Erythroblast (primary cell): ENCODE measurements at regions not wholly inside any gene's neighbourhood (a gene's known extent, or its start where the extent isn't known, plus 50 kb on each side); places are given as distances from the start of the nearest gene placed in this dataset.
"Not testable (repeated sequence)": the region's sequence is repeated elsewhere in the genome, so short reads cannot be mapped to it uniquely, and the experiment has no call there.

Source experiments
- DNase-seq, 2 experiments: peaks; one replicate each; lab custom pipeline; 2025; lab: John Stamatoyannopoulos, UW
- GATA1 ChIP-seq: IDR thresholded peaks from 2 replicates; pipeline ENCODE4 v1.6.1; 2011; ENCODE audit warnings: low read depth, mild to moderate bottlenecking, control low read depth, low read length, moderate library complexity
- POLR2A ChIP-seq: IDR thresholded peaks from 2 replicates; pipeline ENCODE4 v1.6.1; 2011; ENCODE audit warnings: mild to moderate bottlenecking, low read length

DNA sequence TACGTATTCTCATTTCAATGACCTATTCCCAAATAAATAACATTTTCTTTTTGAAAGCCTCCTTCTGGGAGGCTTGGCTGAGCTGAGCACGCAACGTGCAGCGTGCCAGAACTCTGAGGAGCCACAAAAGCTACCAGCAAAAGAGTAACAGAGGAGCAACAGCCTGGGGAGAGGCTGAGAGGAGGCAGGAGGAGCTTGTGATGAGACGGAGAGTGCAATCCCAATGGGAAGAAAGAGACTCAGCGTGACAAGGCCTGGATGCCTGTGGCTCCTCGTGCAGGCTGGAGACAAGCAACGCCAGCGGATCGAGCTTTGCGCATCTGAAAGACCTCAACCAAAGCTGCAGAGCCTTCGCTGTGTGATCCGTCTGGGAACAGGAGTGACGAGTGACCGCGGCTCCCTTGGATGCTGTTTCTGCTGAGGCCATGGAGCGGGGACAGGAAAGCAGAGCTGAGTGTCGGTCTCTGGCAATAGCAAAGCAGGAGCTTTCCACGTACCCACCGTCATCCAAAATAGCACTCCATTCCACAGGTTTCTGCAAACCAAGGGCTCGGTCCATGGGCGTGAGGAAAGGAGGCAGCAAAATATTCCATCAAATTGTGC, 171.7 kb upstream of the PFKP start:
- no peak for DNase-seq
- TF ChIP-seq GATA1 (no peak), POLR2A (no peak)

DNA sequence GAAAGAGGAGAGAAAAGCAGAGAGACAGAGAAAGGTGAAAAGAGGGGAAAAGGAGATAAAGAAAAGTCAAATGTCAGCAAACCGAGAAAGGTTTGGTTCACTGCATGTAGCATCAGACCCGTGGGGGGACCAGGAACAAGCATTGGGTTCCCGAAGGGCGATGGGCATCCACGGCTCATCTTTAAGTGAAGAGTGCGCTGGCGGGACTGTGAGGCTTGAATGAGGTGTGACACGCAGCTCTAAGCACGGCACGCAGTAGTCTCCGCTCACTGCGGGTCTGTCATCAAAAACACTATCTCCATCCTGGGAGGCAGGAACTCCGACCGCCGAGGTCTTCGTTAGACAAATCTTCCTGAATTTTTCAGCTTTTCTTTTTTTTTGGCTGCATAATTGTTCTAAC, 173.4 kb upstream of the PFKP start:
- no peak for DNase-seq
- TF ChIP-seq GATA1 (no peak), POLR2A (no peak)

DNA sequence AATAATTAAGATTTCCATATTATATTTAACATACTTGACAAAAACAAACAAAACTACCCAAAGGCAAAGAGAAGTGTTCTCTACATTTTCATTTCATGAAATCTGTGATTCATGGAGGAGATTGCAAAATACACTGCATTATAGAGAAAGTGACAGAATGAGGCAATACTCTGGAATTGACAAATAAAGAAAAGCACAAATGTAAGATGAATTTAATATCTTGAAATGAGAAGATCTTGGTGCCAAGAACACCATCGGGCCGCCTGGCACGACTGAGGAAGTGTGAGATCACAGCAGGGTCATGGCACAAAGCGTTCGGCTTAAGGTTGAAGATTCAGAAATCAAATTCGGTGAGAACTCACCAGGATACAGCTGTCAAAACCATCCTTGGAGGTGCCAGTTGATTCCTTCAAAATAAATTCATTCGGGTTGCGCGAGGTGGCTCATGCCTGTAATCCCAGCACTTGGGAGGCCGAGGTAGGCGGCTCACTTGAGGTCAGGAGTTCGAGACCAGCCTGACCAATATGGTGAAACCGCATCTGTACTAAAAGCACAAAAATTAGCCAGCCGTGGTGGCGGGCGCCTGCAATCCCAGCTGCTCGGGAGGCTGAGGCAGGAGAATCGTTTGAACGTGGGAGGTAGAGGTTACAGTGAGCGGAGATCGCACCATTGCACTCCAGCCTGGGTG, 174.0 kb upstream of the PFKP start:
- DNase-seq: no peak
- no peak for TF ChIP-seq GATA1
- TF ChIP-seq POLR2A: no peak

DNA sequence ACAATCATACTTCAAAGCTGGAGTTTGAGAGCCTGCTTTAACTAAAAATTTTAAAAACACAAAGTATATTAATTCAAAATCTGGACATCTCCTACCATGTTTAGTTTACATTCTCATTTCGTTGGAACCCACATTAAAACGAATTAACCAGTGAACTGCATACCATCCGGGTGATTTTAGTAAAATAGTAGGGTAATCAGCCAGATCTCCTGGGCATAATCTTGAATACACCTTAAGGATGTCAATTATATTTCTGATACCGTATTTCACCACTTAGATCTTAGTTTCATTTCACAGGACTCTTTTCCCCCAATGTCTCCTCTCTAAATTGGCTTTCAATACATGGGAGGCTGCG, 175.6 kb upstream of the PFKP start:
- no peak for DNase-seq
- TF ChIP-seq GATA1 (no peak), POLR2A (no peak)

DNA sequence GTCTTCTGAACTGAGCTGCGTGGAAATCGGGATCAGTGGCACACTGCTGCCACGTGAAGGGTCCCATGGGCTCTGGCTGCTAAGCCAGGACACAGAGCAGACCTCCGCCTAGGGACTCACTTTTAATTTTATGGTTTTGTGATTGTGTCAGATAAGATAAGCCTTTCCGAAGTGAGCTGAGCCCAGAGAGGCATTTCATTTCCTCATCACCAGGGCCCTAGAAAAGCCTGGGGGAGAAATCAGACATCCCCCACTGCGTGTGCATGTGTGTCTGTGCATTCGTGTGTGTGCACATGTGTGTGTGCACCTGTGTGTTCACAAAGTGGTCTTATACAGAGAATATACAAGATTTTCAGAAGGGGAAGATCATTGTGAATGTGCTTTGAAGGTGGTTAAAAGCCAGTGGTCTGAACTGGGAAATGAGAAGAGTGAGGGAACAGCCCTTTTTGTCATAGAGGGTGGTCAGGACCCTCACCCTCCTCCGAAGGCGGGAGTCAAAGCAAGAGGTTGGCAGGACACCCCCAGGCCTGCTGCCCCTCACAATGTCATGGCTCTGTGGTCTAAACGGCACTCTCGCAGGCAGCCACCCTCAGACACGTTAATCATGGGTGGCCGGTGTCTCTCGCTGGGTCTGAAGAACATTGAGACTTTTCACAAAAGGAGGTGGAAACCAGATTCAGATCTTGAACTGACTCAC, 176.1 kb upstream of the PFKP start:
- TF ChIP-seq GATA1 (no peak), POLR2A (no peak)
- no peak for DNase-seq

DNA sequence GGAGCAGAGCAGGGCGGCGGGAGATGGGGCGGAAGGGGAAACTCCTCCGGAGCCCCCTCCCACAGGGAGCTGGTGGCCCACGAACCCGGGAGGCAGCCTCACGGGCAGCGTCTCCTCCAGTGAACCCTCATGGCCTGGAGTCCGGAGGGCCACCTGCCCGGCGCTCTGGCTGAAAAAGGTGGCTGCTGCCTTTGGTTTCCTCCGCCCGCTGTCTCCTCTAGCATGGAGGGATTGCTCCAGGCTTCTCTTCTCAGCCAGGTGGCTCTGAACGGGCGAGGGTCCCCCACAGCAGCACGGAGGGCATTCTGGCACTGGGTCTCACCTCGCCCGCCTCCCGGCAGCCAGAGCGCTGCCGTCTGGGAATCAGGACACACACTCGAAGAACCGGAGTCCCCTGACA, 177.3 kb upstream of the PFKP start:
- DNase-seq: no peak
- TF ChIP-seq POLR2A (no peak), GATA1 (no peak)

DNA sequence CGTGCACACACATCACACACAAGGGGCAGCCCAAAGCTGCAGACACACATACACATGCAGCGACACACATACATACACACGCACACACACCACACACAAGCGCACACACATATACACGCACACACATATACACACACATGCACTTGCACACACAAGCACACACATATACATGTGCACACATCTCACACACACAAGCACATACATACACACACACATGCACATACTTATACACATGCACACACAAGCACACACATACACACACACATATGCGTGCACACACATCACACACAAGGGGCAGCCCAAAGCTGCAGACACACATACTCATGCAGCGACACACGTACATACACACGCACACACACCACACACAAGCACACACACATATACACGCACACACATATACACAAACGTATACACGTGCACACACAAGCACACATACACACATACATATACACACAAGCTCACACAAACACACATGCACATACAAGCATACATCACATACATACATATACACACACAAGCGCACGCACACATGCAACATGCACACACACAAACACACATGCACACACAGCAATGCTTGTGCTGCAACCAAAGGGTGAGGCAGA, 178.8 kb upstream of the PFKP start:
- DNase-seq: no peak
- TF ChIP-seq POLR2A (no peak), GATA1 (no peak)

DNA sequence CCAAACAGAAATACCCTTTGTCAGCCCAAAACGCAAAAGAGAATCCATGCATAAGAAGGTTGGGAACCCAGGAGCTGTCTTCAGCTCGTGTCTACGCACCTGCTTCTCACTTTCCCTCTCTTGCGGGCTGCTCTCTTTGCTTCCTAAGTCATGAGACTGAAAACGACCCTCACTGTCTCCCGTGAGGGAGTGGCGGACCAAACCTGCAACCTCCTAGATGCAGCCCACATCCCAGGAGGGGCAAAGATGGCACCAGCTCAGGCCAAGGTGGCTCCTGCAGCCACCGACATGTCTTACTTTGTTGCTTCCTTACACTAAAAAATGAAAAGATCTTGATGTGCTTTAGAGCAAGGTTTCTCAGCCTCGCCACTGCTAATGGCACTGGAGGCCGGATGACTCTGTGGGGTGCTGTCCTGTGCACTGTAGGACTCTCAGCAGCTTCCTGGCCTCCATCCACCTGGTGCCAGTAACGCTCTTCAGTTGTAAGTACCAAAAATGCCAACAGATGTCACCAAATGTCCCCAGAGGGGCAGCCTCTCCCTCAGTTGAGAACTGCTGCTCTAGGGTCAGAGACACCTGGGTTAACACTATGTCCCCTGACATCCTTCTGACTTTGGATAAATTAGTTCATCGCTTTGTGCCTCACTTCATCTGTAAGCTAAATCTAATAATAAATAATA, 179.8 kb upstream of the PFKP start:
- TF ChIP-seq POLR2A: no peak
- TF ChIP-seq GATA1: no peak

DNA sequence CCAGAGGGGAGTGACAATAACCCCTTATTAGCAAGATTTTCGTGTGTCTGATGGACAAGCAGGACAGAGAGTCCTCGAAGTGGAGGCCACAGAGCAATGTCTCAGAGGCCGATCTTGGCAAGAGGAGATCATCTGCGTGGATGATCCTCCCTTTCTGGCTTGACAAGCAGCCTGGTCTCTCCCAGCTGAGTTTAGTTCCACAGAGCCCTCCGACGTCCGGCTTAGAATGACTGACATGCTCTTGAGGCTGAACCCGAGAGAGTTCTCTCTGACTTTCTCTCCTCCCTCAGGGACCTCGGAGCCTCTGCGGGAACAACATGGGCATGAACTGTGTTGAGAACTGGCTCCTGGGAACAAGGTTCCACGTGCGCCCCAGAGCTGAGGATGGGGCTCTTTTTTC, 180.7 kb upstream of the PFKP start:
- TF ChIP-seq POLR2A (no peak), GATA1 (no peak)

More for the DNA sequence above, 179.8 kb upstream of the PFKP start:
- DNase-seq: no peak

DNA sequence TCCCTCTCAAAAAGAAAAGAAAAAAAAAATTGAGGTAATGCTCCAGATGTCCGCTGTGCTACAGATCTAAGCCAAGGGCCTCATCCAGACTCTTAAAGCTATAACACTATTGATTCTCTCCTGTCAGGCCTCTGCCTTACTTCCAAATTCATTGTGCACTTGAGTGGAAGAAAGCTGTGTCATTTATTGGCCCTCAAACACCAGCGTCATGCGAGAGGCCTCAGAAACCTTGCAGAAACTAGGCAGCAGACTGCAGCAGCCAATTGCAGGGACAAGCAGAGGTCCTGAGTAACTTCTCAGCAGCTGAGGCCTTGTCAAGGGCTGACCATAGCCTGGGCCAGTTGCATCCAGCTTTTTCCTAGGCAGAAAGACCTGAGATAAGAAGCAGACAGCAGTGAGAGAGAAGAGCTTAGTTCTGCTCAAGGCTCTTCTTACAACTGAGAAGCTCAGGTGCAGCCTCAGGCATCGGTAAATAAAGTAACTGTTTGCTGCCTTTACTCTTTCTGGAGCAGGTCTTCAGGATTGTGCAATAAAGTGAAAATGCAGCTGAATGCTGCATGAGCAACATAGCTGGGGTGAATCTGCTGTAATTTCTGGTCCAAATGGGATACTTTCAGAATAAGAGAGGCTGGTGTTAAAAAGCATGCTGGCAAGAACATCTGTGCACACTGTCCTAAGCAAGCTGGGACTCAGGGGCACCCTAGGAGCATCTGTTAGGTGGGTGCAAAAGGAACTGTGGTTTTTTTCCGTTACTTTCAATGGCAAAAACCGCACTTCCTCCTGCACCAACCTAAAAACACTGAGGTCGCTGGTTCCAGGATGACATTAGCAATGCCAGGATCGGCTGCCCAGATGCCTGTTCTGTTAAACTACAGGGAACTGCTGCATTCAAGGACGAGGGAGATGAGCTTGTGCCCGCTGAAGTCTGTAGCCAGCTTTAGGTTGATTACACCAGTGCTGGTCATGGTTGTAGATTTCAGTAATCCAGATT, 181.8 kb upstream of the PFKP start:
- no peak for DNase-seq
- no peak for TF ChIP-seq POLR2A
- TF ChIP-seq GATA1: no peak

More for the DNA sequence above, 180.7 kb upstream of the PFKP start:
- no peak for DNase-seq

DNA sequence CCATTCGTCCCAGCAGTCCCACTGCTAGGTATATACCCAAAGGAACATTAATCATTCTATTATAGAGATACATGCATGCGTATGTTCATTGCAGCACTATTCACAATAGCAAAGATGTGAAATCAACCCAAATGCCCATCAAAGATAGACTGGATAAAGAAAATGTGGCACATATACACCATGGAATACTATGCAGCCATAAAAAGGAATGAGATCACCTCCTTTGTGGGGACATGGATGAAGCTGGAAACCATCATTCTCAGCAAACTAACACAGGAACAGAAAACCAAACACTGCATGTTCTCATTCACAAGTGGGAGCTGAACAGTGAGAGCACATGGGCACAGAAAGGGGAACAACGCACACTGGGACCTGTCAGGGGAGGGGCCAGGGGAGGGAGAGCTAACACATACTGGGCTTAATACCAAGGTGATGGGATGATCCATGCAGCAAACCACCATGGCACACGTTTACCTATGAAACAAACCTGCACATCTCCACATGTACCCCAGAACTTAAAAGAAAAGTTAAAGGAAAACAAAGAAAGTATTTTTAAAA, 183.3 kb upstream of the PFKP start:
- not testable (repeated sequence) for DNase-seq

DNA sequence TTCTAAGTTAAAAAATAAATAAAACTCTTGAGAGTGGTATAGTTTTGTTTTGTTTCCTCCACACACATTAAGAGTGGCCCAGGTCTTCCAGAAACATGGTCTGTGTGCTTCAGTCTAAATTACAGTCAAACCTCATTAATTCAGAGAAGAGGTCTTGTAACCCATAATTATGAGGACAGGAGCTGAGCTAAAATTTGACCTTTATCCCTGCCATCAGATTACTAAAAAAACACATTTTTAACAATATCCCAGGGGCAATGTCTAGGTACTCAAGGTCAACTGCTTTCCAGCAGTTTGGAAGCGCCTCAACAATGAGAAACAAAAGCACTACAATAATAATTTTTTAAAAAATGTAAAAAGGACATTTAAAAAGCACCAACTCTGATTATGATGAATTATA, 184.1 kb upstream of the PFKP start:
- no peak for DNase-seq
- TF ChIP-seq POLR2A: no peak
- no peak for TF ChIP-seq GATA1

DNA sequence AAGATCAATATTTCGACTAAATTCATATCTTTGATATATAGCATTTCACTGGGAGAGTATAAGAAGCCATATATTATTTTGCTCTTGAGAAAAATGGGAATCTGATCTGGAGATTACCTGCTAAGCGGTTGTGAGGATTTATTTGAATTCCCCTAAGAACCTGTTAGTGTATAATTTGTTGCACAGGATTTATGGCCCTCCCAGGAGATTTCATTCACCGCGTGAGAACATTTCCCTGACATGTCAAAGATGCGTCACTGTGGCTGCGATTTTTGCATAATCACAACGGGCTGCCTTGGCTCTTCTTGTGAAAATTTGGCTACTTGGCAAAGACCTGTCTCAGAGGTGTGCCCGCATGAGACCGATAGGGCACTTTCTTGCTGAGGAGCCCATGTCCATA, 184.7 kb upstream of the PFKP start:
- DNase-seq: no peak
- TF ChIP-seq GATA1: no peak
- no peak for TF ChIP-seq POLR2A
